ENCODE measurements at regions not wholly inside any gene's neighbourhood (a gene's known extent, or its start where the extent isn't known, plus 50 kb on each side); places are given as distances from the start of the nearest gene placed in this dataset.

DNA sequence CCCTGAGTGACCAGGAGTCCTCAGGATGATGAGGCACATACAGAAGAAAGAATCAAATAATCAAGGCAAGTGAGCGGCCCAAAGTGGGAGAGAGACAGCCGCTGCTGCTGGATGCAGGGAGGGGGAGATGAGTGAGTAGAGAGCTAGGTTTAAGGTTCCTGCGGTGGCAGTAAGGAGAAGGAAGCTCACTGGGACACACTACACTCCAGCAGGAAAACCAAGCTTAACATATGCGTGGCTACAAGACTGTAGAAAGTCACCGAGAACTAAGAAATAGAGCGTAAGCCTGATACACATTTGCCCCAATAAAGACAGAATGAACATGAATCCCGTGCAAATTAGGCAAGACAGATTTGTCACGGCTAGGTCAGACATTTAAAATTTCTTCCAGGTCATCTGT is 470.2 kb downstream of the KDM4C start:
- no peak overlapping the region for H3K27ac Mint-ChIP-seq (ENCODE audit: unreplicated experiment)

DNA sequence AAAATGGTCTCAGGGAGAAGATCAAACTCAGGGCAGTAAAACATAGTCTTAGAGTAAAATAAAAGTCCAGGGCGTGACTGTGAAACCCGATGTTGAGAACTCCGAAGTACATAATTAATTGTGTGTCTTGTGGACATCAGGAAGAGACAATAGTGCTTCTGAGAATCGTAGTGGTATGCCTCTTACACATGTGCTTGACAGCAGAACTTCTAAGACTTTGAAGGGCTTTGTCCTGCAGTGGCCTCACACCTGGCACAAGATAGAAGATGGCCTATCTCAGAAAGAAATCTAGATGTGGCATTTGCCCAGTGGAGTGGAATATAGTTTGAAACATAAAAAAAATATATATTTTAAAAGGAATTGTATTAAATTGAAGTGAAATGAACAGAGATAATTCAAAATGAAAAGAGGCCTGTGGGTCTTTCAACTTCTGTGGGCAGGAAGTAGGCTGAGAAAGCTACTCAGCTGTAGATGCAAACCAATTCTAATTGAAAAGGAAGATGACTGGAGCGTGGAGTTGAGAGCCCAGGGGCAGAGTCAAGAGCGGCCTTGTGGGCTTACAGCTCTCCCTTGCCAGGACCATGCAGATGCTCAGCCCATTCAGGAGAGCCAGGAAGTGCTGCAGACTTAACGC is 468.4 kb downstream of the KDM4C start:
- no peak for DNase-seq (ENCODE audit: low read depth, low spot score)
- Mint-ChIP-seq H3K4me3 (no peak overlapping the region), H3K27ac (ENCODE audit: unreplicated experiment) (no peak overlapping the region), H3K9me3 (peaks cover 9% of the 10 kb centered on the region), H3K27me3 (ENCODE audit: low read depth) (no peaks in the 10 kb centered on the region), H3K4me1 (no peaks in the 10 kb centered on the region), H3K36me3 (ENCODE audit: low read depth) (no peaks in the 10 kb centered on the region)
- TF ChIP-seq, protein P1, sequence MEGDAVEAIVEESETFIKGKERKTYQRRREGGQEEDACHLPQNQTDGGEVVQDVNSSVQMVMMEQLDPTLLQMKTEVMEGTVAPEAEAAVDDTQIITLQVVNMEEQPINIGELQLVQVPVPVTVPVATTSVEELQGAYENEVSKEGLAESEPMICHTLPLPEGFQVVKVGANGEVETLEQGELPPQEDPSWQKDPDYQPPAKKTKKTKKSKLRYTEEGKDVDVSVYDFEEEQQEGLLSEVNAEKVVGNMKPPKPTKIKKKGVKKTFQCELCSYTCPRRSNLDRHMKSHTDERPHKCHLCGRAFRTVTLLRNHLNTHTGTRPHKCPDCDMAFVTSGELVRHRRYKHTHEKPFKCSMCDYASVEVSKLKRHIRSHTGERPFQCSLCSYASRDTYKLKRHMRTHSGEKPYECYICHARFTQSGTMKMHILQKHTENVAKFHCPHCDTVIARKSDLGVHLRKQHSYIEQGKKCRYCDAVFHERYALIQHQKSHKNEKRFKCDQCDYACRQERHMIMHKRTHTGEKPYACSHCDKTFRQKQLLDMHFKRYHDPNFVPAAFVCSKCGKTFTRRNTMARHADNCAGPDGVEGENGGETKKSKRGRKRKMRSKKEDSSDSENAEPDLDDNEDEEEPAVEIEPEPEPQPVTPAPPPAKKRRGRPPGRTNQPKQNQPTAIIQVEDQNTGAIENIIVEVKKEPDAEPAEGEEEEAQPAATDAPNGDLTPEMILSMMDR (conservative IDR thresholded peaks at IDR 0.05), result no peak

More for the DNA sequence above, 470.2 kb downstream of the KDM4C start:
- Mint-ChIP-seq H3K9me3 (peaks cover 3% of the 10 kb centered on the region), H3K4me1 (no peaks in the 10 kb centered on the region), H3K27me3 (ENCODE audit: low read depth) (no peaks in the 10 kb centered on the region), H3K4me3 (no peak overlapping the region), H3K36me3 (ENCODE audit: low read depth) (no peaks in the 10 kb centered on the region)
- DNase-seq (ENCODE audit: low read depth, low spot score), result no peak
- TF ChIP-seq, protein P1 (conservative IDR thresholded peaks at IDR 0.05), result no peak
